GM18502 (cell line): ENCODE measurements at regions not wholly inside any gene's neighbourhood (a gene's known extent, or its start where the extent isn't known, plus 50 kb on each side); places are given as distances from the start of the nearest gene placed in this dataset.

Source experiments
- ATAC-seq: cut with Tn5 transposase; IDR thresholded peaks from one replicate; pipeline ENCODE4 v1.9.1; 2021; ENCODE audit warnings: mild to moderate bottlenecking; ENCODE audit not compliant: unreplicated experiment, poor library complexity

DNA sequence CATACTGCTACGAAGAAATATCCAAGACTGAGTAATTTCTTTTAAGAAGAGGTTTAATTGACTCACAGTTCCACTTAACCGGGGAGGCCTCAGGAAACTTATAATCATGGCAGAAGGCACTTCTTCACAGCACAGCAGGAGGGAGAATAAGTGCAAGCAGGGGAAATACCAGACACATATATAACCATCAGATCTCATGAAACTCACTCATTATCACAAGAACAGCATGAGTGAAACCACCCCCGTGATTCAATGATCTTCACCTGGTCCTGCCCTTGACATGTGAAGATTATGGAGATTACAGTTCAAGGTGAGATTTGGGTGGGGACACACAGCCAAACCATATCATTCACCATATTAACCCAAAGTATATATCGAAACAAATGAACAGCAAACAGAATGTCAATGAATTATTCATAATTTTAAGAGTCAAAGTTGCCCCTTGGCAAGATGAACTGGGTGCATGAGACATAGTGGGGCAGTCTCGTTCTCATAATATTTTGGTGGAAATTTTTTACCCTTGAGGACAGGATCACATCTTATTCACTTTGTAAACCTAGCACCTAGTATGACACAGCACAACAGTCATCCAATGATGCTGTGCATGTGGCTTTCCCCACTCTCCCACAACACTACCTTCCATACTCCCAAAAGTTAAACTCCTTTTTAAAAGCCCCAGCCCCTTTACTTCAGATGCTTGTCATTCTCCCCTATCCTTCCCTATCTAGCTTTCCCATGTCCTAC lies 425.3 kb downstream of the ZEB2 start:
- no peak for ATAC-seq

DNA sequence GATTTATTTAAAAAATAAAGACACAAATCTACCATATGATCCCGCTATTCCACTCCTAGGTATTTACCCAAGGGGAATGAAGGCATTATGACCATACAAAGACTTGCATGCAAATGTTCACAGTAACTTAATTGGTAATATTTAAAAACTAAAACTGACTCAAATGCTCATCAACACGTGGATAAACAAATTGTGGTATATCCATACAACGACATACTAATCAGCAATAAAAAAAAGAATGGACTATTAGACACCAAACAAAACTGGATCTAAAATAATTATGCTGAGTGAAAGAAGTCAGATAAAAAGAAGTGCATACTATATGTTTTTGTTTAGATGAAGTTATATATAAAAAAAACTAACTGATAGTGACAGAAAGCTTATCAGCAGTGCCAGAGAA lies 428.3 kb downstream of the ZEB2 start:
- no peak for ATAC-seq

DNA sequence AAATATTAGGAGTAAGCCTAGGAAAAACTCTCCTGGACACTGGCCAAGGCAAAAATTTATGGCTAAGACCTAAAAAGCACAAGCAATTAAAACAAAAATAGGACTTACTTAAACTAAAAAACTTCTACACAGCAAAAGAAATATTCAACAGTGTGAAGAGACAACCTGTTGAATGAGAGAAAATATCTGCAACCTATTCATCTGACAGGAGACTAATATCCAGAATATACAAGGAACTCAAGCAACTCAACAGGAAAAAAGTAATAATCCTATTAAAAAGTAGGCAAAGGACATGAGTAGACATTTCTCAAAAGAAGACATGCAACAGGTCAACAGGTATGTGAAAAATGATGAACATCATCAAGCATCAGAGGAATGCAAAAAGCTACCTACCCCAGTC lies 431.1 kb downstream of the ZEB2 start:
- ATAC-seq, result no peak

DNA sequence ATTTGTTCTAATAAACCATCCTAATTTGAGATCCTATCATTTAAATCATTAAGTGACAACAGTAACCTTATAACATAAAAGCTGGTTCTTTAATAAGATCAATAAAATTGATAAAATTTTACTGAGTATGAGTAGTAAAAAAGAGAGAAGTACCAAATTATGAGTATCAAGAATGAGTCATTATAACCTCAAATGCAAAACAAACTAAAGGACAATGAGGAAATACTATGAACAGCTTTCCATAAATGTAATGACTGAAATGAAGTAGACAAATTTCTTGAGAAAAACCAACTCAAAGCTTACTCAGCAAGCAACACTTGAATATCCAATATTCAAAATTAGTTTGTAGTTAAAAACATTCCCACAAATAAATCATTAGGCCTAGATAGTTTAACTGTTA lies 433.0 kb downstream of the ZEB2 start:
- ATAC-seq, result no peak

DNA sequence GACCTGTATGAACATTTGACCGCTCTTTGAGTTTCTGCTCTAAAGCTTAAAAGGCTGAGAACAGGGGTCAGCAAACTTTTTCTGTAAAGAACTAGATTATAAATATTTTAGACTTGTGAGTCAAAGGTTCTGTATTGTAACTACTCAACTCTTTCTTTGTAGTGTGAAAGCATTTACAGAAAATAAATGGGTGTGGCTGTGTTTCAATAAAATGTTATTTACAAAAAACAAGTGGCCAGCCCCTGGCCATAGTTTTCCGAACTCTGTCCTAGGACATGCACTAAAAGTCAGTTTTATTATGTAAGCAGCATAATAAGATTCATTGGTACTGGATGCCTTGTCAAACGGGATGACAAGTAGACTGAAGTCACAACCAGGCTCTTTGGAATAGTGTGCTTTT lies 434.9 kb downstream of the ZEB2 start:
- ATAC-seq, result no peak

DNA sequence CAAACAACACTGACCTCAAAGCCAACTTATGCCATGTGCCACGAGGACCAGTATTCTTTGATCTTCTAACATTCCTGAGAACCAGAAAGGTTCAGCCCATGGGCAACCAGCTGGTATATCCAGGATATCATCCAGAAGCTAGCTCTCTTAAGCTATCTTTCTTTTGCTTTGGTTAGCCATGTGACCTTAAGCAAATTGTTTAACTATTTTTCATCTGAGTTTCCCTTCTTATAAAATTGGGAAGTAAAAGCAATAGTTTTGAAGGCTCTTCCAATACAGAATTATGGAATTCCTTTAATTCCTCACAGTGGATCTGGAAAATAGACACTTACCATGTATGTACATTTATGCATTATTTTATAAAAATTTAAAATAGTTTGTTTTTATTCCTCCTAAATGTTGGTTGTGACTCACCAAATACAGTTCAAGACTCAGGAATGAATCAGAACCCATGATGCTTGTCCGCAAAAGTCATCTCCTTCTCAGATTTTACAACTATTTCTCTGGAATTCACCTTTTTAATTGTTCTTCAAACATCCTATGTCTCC lies 435.7 kb downstream of the ZEB2 start:
- no peak for ATAC-seq

DNA sequence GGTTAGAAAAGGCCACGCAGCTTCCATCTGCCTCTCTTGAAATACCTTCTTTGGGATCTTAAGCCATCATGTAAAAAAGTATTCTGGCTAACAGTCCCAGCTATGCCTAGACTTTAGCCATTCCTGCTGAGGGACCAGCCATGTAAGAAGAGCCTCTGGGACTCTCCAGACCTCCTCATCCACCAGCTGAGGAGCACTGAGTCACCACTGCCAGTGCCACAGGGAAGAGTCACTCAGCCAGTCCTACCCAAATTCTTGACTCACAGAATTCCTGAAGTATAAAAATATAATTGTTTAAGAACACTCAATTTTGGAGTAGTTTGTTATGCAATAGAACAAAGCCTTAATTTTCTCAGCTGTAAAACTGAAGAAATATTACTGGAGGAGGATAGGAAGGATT lies 436.7 kb downstream of the ZEB2 start:
- no peak for ATAC-seq

DNA sequence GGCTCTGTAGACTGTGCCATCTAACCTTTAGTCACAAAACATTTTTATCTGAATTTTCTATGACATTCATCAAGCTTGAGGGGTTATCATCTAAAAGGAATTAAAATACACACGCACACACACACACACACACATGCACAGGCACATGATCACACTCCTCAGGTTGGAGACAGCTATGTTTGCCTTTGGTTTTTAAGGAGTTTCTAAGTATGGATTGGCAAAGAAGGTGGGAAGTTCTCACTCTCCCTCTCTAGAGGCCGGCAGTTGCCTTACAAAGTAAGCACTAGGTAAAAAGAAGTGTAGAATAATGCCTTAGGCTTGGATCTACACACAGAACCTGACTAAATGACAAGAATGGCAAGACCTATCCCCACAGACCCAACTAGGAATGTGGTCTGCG lies 437.1 kb downstream of the ZEB2 start:
- ATAC-seq, result peak; percentile 8

DNA sequence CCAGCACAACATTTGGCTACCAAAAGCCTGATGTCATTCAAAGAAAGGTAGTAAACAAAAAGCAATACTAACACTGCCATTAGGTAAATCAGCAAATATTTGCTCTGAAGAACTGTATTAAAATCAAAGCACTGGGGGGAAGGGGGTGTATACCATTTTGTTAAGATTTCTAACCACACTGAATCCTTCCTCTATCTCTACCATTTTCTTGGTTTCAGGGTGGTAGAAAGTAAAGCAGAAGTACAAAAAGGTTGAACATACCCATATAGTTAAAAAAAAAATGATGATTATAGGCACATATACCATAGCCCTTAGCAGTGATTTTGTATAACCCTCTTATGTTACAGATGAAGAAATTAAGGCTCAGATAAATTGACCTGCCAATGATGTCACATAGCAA lies 437.6 kb downstream of the ZEB2 start:
- peak; percentile 52 for ATAC-seq

DNA sequence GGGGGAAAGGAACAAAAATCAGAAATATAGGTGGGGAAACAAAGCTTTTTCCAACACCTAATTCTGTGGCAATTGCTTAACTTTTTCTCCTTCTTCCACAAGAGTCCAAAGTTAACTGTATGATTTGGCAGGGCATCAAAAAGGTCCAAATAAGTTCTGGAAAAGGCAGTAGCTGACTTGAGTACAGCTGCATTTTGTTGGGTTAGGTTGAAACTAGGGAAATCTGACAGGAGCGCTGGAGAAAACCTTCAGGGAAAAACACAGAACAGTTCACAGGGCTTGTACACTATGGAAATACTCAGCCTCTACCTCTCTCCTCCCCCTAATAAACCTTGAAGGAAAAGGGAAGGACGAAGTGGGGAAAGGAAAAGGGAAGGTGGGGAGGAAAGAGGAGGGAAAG lies 438.6 kb downstream of the ZEB2 start:
- ATAC-seq, result no peak

DNA sequence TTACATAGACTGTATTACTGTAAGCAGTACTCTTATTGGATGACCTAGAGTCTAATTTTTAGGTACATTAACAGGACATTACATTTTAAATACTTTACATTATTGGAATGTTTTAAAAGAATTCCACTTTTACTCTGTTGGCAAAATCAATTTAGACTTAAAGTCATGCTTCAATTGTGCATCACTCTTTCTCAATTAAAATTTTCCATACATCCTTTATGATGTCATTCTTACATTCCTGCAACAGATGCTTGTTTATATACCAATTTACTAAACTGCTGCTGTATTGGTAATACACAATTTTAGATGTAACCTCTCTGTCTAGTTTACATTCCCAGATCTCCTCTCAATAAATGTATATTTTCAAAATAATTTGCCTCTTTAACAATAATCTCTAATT lies 440.1 kb downstream of the ZEB2 start:
- no peak for ATAC-seq

DNA sequence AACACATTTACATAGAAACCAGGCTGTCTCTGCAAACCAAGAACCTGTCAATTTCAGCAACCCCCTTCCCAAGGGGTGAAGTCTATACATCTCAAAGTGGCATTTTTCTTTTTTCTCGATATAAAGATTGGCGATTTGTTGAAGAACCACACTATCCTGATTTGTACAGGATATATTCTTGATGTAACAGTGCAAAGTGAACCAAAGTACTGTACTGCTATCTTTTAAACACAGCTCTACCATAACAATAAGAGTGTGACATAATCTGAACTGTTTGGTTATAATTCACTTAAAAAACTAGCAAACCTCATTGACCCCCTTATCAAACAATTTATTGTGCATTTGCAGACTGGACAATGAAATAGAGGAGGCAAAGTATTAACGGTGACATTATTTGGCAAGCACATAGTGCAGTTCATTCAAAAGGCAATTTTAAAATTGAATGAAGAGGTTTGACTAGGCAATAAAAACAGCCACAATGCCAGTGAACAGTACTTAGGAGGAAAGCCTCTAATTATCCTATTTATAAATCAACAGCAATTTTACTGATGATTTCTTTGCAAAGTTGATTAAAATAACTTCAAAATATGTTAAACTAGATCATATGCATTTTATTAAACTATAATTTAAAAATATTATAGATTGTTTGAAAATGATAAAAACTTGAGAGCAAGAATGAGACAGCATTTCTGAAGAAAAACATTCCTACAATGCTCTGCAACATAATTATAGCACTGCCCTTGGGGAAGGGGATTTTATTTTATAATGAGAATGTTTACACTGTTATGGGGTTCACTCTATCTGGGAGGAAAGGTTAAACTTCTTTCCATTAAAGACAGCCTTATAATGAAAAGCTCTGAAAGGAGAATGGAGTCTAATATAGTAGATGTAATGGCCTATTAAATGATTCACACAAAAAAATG lies 440.9 kb downstream of the ZEB2 start:
- no peak for ATAC-seq

DNA sequence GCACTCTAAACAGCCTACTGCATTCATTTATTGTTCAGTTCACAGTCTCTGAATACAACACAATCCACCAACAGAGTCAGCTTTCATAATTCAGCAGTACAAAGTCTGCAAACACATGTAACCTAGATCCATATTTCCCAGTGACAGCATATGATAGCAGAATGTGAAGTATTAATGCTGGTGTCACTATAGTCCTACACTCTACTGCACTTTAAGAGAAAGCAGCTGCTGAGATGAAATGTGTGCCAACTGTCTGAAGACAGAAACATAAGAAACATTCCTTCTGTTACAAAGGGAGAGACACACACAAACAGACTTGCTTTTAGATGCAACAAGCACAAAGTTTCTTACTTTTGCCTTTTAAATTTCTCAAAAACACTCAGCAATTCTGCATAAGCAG lies 441.8 kb downstream of the ZEB2 start:
- no peak for ATAC-seq

DNA sequence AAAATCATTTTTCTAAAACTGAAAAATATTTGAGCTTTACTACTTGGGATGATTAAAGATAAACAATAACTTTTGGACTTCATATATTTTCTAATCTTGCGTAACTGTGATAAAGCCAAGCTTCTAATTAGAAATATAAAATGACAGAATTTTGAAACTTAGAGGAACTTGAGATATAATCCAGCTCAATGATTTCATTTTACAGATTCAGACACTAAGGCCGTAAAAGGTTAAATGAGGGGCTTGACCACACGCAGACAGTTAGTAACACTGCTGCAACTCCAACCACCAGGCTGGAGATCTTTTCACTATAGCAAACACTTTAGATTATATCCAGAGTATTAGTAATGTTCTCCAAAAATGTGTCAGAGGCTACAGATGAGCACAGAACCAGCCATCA lies 445.5 kb downstream of the ZEB2 start:
- no peak for ATAC-seq

DNA sequence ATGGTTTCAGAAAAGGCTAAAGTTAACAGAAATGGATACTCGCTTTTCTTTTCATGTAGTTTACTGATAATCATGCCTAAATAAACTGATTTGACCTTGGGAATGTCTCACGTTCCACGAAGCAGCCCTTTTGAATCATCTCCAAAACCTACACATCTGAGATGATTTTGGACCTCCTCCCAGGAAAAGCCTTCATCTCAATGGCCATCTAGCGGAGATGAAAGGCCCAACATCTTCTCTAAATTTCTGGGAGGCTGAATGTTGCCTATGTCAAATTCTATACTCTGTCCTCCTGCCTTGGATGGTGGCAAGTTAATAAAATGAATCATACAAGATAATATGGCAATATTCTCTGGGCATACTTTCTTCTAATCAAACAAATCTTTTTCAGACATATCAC lies 448.5 kb downstream of the ZEB2 start:
- ATAC-seq, result no peak

DNA sequence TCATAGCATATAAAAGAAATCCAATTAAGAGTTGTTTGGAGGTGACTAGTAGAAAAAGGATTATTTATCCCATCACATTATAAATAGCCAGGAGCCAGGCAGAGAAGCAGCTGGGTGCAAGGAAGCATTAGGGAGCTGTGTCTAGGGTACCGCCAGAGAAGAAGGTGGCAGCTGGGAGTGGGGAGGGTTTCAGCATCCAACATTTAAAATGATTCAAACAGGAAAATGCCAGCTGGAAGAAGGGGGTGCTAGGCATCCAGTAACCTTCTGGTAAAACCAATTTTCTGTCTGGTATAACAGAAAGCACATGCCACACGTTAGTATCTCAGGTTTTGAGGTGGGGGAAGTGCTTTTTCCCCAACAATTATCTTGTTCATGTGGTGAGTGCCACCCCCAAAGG lies 452.4 kb downstream of the ZEB2 start:
- no peak for ATAC-seq

DNA sequence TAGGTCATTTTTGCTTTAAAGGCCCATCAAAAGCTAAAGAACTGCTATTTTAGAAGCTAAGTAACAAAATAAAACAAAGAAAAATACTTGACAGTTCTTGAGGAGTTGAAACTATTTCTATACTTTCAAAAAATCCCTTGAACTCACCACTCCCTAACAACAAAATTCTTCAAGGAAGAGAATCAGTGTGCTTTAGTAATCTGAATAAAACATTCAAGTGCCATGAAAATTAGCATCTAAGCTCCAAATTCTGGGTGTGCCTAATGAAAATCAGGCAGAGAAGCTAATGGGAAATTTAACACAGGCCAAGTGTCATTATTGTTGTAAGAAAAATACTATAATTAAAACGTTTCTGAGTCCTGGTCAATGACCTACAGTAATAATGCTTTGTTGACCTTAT lies 456.3 kb downstream of the ZEB2 start:
- ATAC-seq, result no peak

DNA sequence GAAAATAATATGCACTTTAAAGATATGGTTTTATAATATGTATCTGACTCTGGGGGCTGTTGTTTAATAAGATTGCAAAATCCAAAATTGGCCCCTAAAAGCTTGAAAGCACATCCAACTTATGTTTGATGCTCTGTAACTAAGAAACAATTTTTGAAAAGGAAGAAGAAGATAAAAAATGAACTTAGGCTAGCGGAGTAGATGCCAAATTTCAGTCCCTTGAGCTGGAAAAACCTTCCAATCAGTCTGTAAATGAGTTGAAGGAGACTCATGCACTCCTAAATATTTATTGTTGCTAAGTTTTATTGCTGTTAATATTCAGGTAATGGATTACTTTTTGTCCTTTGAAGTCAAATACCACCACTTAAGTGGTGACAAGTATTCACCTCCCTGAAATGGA lies 465.0 kb downstream of the ZEB2 start:
- no peak for ATAC-seq

DNA sequence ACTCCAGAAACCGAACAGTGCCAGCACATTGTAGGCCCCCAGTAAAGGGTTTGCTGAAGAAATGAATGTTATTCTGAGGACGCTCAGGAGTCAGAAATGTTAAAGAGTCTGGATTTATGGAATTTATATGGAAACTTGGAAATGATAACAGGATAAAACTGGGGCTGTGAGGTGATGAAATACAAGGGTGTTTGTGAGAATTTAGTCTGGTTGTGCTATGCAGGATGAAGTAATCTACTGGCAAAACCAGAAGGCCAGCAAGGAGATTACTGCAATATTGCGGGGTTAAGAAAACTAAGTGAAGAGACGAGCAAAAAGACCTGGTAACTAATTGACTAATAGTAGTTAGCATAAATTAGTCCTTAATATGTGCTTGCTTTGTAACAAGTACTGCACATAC lies 467.8 kb downstream of the ZEB2 start:
- ATAC-seq, result no peak

DNA sequence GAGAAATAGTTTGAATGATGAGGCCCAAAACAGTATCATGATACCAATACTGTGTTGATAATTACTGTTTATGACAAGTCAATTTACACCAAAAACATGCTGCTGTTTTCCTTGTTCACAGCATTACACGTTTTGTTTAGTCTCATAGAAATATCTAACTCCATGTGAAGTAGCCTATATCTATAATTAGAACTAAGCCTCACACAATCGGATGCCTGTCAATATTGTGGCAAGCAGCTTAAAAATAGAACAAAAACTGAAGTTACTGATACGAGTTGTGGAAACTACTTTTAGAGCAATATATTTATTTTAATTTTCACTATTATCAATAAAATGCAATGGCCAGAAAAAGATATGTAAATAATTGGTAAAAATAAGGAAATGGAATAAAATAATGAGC lies 470.8 kb downstream of the ZEB2 start:
- ATAC-seq, result no peak

DNA sequence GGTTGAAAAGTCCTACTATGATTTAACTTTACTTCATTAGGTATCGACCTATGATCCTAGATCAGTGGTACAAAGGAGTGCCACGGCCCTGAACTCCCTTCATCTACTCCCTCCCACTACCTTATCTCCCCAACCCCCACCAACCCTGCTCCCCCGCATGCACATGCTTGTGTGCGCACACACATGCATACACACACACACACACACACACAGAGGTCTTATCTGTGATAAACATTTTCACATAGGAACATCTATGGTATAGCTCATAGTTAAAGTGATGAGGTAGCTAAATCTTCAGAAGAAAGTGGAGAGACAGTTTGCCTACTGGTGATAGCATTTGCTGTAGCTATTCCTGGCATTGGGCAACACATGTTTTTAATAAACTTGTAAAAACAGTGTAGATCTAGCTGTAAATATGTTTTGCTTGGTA lies 471.3 kb downstream of the ZEB2 start:
- ATAC-seq, result no peak
